ENCODE measurements at regions not wholly inside any gene's neighbourhood (a gene's known extent, or its start where the extent isn't known, plus 50 kb on each side); places are given as distances from the start of the nearest gene placed in this dataset.

GRCh38 chr7:46755120-46756034, 826.5 kb downstream of the TNS3 start:
- DNase-seq (ENCODE audit: low read depth) = peak; percentile 64

- peak; percentile 97 for DNase-seq (ENCODE audit: low read depth)
Observed at GRCh38 chr7:46754140-46754720, 827.7 kb downstream of the TNS3 start.

GRCh38 chr7:46753662-46754061, 828.2 kb downstream of the TNS3 start:
- DNase-seq (ENCODE audit: low read depth) = no peak

GRCh38 chr7:46752881-46753366, 829.0 kb downstream of the TNS3 start:
- DNase-seq (ENCODE audit: low read depth) = peak; percentile 94

- peak; percentile 78 for DNase-seq (ENCODE audit: low read depth)
Observed at GRCh38 chr7:46751927-46752723, 829.8 kb downstream of the TNS3 start.

GRCh38 chr7:46751471-46751870, 830.4 kb upstream of the IGFBP3 start:
- DNase-seq (ENCODE audit: low read depth) = no peak

GRCh38 chr7:46750321-46750865, 829.3 kb upstream of the IGFBP3 start:
- no peak for DNase-seq (ENCODE audit: low read depth)

GRCh38 chr7:46747869-46748576, 827.0 kb upstream of the IGFBP3 start:
- DNase-seq (ENCODE audit: low read depth) = peak; percentile 53

- DNase-seq (ENCODE audit: low read depth) = peak; percentile 90
Observed at GRCh38 chr7:46746695-46747687, 825.9 kb upstream of the IGFBP3 start.

GRCh38 chr7:46745707-46746090, 824.6 kb upstream of the IGFBP3 start:
- DNase-seq (ENCODE audit: low read depth) = peak; percentile 58

- DNase-seq (ENCODE audit: low read depth) = peak; percentile 59
Observed at GRCh38 chr7:46744957-46745706, 824.1 kb upstream of the IGFBP3 start.

- peak; percentile 62 for DNase-seq (ENCODE audit: low read depth)
Observed at GRCh38 chr7:46742601-46743000, 821.5 kb upstream of the IGFBP3 start.

GRCh38 chr7:46741938-46742540, 821.0 kb upstream of the IGFBP3 start:
- peak; percentile 57 for DNase-seq (ENCODE audit: low read depth)

- peak; percentile 53 for DNase-seq (ENCODE audit: low read depth)
Observed at GRCh38 chr7:46741181-46741580, 820.1 kb upstream of the IGFBP3 start.

- DNase-seq (ENCODE audit: low read depth) = no peak
Observed at GRCh38 chr7:46739518-46740234, 818.6 kb upstream of the IGFBP3 start.

GRCh38 chr7:46738796-46739195, 817.7 kb upstream of the IGFBP3 start:
- DNase-seq (ENCODE audit: low read depth) = no peak

GRCh38 chr7:46738165-46738564, 817.1 kb upstream of the IGFBP3 start:
- no peak for DNase-seq (ENCODE audit: low read depth)

- peak; percentile 56 for DNase-seq (ENCODE audit: low read depth)
Observed at GRCh38 chr7:46725838-46726237, 804.8 kb upstream of the IGFBP3 start.
